ENCODE measurements at regions not wholly inside any gene's neighbourhood (a gene's known extent, or its start where the extent isn't known, plus 50 kb on each side); places are given as distances from the start of the nearest gene placed in this dataset.
"Not testable (repeated sequence)": the region's sequence is repeated elsewhere in the genome, so short reads cannot be mapped to it uniquely, and the experiment has no call there.

DNA sequence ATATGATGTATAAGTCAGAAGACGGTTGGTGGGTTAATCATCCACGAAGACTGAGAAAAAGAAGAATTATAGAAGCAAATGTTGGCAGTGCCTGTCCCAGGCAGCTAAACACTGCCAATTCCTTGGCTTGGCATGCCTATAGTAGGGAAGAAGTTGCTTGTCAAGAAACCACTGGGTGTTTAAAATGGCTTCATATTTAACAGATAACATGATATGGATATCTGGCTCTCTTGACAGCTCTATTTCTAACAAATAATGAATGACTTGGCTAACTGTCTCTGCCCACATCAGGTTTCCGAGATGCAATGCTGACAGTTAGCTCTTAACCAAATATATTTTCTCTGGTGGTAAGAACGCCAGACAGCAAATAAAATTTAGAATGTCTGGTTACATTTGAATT is 341.7 kb upstream of the KCNMB2 start:
- no peak for DNase-seq

DNA sequence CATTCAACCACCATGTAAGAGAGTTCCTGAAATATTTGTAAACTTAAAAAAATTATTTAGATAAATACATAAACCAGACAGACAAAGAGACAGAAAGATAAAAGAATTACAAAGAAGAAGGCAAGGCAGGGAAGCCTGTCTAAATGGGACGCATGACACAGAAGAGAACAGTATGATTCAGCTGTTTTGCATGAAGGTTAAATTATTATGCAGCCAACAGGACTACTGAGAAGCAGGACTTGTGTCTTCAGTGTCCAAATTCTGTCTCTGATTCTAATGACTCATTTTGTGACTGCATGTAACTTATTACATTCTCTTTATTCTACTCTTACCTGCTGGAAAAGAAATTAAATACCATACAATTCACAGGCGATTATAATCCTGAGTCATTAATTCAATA is 340.4 kb upstream of the KCNMB2 start:
- no peak for DNase-seq

DNA sequence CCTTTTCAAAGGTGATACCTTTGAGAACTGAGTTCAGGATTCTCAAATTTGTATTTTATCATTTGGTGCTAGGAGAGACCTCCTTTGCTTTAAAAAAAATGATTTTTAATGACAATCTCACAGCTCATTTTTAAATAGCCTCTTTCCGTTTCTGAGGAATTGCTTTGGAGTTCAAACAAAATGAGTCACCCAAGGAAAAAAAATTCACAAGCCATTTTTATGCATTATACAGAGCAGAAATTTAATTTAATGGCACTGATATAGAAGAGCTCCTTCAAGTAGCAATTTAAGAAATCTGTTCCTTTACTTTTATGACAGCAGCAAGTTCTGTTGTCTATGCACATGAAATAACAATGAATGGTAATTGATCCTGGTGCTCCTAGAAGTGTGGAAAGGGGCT is 337.9 kb upstream of the KCNMB2 start:
- DNase-seq = no peak

DNA sequence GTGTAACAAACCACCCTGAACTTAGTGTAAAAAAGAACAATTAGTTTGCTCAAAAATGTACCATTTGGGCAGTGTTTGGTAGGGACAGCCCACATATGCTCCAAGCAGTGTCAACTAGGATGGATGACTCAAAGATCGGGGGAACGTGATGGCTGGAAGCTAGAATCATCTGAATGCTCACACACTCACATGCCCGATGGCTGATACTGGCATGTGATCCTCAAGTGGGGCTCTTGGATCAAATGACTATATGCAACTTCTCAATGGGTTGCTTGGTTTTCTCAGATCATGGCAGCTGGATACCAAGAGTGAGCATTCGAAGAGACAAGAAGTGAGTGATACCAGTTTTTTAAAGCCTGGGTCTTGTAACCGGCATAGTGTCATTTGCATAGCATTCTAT is 335.9 kb upstream of the KCNMB2 start:
- no peak for DNase-seq

DNA sequence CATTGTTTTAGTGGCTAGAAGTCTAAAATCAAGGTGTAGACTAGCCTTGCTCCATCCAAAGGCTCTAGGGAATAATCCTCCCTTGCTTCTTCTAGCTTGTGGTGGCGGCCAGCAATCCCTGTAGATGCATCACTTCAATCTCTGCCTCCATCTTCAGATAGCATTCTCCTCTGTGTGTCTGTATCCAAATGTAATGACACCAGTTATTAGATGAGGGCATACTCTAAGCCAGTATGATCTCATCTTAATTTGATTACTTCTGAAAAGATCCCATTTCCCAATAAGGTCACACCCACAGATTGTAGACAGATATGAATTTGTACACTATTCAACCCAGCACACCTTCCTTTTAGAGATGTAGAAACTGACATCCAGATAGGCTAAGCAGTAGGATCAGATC is 334.5 kb upstream of the KCNMB2 start:
- DNase-seq = no peak

DNA sequence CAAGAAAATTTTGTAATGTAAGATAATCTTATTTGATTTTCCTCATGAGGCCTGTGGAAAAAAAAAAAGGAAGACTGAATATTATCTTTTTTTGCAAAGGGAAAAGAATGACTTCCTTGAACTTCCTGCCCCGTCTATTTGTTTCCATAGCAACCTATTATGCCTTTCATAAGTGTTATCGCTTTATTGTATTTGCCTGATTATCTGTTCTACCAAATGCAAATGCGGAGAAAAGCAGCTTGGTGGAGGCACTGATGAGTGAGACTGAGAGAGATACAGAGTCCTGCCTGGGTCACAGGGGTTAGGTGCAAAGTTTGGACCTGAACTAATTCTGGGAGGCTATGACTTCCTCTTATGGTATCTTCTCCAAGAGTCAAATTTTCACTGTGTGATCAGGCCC is 334.0 kb upstream of the KCNMB2 start:
- DNase-seq = no peak

DNA sequence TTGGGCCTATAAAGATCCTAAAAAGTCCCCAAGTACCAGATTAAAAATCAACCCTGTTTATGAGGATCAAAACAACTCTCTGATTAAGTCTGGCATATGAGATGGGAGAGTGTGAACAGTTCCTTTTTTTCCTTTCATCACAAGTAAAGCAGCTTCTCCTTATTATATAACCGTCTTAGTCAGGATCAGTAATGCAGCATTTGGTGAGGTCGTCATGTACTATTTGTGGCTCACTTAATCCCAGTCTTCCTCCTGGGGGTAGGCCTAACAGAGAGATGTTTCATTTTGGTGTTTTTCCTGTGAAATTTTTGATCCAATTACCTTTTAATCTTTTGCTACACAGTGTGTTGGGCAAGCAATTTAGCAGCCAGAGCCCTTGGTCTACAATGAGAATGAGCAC is 333.1 kb upstream of the KCNMB2 start:
- no peak for DNase-seq

DNA sequence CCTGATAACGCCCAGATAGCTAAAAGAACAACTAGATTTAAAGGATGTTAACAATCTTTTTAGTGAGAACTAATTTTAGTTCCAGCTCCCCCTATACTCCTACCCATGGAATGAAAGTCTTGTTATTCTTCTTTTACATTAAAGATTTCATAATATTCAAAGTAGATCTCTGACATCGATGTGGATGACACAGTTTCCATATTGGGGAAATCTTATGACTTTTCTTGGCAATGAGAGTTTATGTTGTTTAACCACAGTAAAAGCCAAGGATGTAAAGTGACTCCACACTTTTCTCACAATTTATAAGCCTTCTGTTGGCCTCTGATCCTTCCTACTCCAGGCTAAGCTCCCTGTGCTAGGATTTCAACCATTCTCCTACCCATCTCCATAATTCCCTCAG is 332.6 kb upstream of the KCNMB2 start:
- no peak for DNase-seq

DNA sequence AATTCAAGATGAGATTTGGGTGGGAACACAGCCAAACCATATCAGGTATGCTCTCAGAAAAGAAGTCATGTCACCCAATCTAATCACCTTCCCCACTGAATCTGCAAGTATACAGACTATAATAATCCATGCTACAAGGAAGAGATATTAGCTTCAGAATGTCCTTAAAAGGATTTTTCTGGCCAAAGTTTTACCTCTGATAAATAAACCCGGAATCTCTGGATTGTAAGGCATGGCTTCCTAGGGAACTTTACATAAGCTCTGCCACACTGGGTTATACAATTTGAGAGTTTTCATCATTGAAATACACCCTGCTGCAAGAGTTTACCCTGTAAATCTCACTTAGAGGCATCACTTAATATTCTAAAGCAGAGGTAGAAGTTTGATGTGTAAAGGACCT is 330.5 kb upstream of the KCNMB2 start:
- no peak for DNase-seq

DNA sequence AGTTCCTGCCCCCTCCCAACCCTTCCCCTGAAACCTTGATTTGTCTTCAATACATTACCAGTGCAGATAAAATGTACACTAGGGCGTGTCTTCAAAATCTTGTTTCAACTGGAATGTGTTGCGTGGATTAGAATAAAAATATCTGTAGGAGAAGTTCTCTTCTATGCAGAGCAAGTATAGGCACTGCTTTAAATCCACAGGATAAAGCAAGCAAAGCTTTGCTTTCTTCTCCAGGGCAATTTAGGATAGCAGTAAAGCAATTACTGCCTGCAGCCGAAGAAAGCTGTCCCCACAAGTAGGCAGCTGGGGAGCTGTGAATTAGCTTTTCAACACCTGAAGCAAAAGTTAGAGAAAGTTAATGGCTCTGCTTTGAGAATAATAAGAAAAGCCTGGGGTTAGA is 329.7 kb upstream of the KCNMB2 start:
- DNase-seq = no peak

DNA sequence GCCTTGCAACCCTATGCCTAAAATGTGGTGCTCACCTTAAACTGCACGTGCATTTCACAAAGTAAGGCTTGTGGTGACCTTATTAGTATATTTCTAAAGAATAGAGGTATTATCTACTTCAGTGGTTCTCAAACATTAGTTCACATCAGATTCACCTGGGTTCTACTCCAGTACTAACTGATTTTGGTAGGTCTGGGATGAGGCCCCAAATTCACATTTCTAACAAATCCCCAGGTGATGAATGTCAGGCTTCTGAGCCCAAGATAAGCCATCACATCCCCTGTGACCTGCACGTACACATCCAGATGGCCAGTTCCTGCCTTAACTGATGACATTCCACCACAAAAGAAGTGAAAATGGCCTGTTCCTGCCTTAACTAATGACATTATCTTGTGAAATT is 329.1 kb upstream of the KCNMB2 start:
- not testable (repeated sequence) for DNase-seq

DNA sequence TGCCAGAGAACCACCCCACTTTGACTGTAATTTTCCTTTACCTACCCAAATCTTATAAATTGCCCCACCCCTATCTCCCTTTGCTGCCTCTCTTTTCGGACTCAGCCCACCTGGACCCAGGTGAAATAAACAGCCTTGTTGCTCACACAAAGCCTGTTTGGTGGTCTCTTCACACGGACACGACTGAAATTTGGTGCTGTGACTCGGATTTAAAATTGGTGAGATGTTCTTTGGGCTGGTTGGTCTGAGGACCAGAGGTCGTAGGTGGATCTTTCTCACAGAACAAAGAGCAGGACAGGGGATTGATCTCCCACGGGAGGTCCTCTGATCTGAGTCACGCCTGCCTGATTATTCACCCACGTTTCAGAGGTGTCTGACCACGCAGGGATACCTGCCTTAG is 328.6 kb upstream of the KCNMB2 start:
- DNase-seq = not testable (repeated sequence)

DNA sequence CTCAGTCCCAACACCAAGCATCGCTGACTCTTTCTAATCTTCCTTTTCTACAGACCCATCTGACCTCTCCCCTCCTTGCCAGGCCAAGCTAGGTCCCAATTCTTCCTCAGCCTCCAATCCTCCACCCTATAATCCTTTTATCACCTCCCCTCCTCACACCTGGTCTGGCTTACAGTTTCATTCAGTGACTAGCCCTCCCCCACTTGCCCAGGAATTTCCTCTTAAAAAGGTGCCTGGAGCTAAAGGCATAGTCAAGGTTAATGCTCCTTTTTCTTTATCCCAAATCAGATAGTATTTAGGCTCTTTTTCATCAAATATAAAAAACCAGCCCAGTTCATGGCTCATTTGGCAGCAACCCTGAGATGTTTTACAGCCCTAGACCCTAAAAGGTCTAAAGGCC is 327.1 kb upstream of the KCNMB2 start:
- not testable (repeated sequence) for DNase-seq

DNA sequence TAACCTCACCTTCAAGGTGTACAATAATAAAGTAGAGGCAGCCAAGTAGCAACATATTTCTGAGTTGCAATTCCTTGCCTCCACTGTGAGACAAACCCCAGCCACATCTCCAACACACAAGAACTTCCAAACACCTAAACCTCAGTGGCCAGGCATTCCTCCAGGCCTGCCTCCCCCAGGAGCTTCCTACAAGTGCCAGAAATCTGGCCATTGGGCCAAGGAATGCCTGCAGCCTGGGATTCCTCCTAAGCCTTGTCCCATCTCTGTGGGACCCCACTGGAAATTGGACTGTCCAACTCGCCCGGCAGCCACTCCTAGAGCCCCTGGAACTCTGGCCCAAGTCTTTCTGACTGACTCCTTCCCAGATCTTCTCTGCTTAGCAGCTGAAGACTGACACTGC is 326.6 kb upstream of the KCNMB2 start:
- DNase-seq = not testable (repeated sequence)

DNA sequence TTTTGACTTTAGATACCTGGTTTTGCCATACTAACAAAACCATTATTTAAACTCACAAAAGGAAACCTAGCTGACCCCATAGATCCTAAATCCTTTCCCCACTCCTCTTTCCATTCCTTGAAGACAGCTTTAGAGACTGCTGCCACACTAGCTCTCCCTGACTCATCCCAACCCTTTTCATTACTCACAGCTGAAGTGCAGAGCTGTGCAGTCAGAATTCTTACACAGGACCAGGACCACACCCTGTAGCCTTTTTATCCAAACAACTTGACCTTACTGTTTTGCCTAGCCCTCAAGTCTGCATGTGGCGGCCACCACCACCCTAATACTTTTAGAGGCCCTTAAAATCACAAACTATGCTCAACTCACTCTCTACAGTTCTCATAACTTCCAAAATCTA is 325.1 kb upstream of the KCNMB2 start:
- not testable (repeated sequence) for DNase-seq

DNA sequence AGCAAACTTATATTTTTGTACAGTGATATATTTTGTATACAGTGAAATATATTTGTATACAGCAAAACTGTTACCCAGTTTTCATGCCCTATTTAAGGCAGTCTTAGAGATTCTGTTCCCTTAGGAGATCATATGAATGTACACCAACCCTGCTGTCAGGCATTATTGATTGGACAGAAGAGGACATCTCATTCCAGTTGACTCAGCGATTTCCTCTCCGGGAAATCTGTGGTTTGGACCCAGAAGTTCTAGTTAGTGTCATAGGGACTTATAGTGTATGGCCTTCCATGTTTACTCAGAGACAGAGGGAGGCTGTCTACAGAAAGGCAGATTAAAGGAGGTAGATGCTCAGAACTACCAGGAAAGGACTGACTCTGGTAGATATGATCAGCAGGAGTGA is 318.8 kb upstream of the KCNMB2 start:
- no peak for DNase-seq

DNA sequence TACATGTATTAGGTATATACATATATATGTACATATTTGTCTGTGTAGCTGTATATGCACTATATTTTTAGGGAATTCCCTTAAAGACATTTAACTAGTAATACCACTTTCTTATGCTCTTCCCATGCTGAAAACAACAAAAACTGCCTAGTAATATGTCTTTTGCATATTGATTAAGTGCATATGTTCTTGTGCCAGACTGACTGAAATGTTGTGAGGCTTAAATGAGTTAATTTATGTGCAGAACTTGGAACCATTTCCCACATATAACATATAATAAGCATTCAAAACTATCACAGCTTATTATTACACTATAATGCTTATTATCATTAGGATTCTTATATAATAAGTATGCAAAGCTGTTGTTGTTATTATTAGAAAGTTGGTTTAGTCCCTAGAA is 318.0 kb upstream of the KCNMB2 start:
- no peak for DNase-seq

DNA sequence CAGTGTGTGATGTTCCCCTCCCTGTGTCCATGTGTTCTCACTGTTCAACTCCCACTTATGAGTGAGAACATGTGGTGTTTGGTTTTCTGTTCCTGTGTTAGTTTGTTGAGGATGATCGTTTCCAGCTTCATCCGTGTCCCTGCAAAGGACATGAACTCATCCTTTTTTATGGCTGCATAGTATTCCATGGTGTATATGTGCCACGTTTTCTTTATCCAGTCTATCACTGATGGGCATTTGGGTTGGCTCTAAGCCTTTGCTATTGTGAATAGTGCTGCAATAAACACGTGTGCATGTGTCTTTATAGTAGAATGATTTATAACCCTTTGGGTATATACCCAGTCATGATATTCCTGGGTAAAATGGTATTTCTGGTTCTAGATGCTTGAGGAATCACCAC is 316.6 kb upstream of the KCNMB2 start:
- DNase-seq = not testable (repeated sequence)

DNA sequence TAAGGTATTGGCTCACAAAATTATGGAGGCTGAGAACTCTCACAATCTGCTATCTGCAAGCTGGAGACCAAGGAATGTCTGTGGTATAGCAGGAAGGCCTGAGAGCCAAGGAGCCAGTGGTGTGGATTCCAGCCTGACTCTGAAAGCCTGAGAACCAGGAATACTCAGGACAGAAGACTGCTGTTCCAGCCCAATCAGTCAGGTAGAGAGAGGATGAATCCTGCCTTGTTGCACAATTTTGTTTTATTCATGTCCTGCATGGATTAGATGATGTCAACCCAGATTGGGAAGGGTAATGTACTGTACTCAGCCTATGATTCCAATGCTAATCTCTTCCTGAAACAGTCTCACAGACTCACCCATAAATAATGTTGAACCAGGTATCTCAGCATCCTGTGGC is 312.4 kb upstream of the KCNMB2 start:
- DNase-seq = no peak

DNA sequence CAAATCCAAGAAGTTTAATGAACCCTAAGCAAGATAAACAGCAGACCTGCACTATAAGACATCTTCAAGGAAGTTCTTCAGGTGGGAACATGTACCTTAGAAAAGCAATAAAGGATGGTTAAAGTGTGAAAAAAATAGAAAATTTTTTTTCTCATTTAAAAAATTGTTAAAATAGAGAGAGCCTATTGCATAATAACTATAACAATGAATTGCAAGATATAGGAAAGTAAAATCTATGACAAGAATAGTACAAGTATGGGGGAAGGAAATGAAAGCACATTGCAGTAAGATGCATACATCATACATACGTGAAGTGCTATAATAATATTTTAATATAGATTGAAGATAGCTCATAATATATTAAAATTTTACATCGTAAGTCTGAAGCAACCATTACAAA is 310.1 kb upstream of the KCNMB2 start:
- no peak for DNase-seq

DNA sequence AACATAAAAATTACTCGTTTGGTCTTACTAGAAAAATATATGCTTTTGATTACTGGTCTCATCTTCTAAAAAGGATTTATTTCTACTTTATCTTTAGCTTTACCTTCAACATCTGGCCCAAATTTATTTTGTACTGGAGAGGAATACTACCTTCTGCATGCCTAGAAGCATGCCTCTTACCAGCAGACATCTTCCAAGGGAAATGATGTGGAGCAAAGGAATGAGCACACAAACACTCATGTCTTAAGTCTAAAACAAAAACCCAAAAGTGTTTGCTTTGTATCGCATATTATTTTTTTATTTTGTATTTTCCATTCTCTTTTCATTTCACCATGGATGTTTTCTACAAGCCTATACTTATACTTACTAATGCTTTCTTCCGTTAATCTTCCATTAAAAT is 304.6 kb upstream of the KCNMB2 start:
- no peak for DNase-seq

DNA sequence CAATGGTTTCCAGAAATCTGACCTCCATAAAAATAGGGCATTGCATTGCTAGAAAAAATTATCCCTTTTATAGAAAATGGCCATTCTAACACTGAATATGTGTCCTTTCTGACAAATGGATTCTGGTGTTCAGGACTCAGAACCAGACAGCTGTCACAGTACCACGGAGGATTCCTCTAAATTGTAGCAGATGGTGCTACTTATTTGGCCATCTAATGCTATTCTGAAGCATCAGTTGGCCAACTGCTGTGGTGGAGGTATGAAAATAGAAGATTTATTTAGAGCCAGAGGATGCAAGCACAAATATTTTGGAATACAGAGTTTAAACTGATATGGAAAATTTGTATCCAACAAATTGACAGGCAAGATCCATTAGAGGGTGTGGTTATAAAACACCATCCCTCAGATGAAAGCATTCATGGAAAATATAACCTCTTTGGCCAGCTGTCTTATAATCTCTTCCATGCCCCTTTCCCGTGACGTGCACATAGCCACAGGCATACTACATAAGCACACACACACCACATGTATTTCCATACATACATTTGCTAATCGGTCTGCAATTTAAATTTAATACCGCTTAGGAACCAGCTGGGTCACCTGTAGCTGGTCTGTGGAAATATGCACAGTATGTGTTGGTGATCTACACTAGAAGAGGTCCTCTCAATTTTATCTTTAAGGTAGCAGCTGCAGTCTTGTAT is 302.7 kb upstream of the KCNMB2 start:
- no peak for DNase-seq

DNA sequence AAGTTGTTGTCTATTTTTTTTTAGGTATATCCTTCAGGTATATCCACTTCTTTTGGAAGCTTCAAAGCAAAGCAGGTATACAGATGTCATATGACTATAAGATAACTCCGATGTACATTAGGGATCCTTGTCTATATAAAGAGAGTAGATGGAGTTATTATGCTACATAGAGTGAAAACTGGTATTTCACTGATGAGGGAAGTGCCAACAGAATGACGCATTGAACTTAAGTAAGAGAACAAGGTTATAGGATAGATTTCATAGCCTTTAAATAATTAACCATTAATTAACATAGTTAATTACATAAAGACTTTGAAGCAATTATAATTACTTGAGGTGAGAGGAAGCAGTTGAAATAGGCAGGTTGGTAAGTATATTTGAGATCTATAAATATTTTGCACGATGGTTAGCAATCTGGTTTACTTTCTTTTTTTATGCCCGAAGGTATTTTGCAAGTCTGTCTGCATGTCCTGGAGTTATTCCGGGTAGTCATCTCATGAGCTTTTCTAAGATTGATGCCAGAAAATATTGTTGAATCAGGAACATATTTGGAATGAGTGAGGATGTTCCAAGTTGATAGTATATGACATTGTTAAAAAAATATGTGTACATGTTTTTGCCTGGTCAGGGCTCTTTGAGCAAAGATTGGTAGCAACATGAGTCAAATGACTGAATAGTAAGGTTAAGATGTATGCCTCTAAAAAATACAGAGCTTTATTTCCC is 299.5 kb upstream of the KCNMB2 start:
- DNase-seq = no peak

DNA sequence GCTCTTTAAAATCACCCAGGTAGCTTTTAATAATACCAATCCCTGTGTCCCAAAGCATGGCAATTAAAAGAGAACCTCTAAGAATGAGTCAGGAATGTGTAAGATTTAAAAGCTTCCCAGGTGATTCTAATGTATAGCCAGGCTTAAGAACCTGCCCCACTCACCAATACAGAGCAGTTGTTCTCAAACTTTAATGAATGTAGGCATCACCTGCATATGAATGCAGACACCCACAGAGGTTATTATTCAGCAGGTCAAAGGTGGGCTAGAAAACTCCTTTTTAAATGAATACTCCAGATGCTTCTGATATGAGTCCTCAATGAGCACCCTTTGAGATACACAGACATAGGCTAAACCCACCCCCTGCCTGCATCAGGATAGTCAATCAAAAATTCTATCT is 298.1 kb upstream of the KCNMB2 start:
- no peak for DNase-seq

Measured in activated T-cell treated with anti-CD3 and anti-CD28 coated beads, Interleukin-2, amount 50 U/mL, for 48 hours (primary cell).